Stomach (tissue), 4 donors: ENCODE measurements at regions not wholly inside any gene's neighbourhood (a gene's known extent, or its start where the extent isn't known, plus 50 kb on each side); places are given as distances from the start of the nearest gene placed in this dataset.

ENCODE experiments used
- CTCF ChIP-seq, 7 experiments: fragments of 450-650 bp in 4 of 7; fragments of 200-600 bp in 3 of 7; sonication (generic) in 3 of 7; IDR thresholded peaks; one replicate each; pipeline ENCODE4 v1.5.1; 2016 to 2019; ENCODE audit warnings: antibody characterized with exemption in 7 of 7, control low read depth in 2 of 7, mild to moderate bottlenecking in 1 of 7
- EP300 ChIP-seq: sonication (generic); formaldehyde crosslinking; IDR thresholded peaks from one replicate; pipeline ENCODE4 v1.6.1; 2017; ENCODE audit warnings: antibody characterized with exemption
- POLR2A ChIP-seq, 4 donors: fragments of 450-650 bp; IDR thresholded peaks; one replicate each; pipeline ENCODE4 v1.6.1; 2016; ENCODE audit warnings: antibody characterized with exemption in 4 of 4, control low read depth in 2 of 4, mild to moderate bottlenecking in 1 of 4, moderate library complexity in 1 of 4
- POLR2AphosphoS5 ChIP-seq, 3 donors: sonication (generic); formaldehyde crosslinking; IDR thresholded peaks; one replicate each; pipeline ENCODE4 v1.6.1; 2016; ENCODE audit warnings: antibody characterized with exemption in 3 of 3

- TF ChIP-seq CTCF (IDR thresholded peaks at IDR 0.05), result no peak
- no peak for TF ChIP-seq POLR2AphosphoS5 (IDR thresholded peaks at IDR 0.05)
- TF ChIP-seq POLR2A (IDR thresholded peaks at IDR 0.05), result no peak
- no peak for TF ChIP-seq EP300
Observed at GRCh38 chr2:67806816-67807215, 256.0 kb downstream of the C1D start.
